PC-3 (cell line): ENCODE measurements at regions not wholly inside any gene's neighbourhood (a gene's known extent, or its start where the extent isn't known, plus 50 kb on each side); places are given as distances from the start of the nearest gene placed in this dataset.

Experiments
- EZH2 ChIP-seq: fragments of 300-600 bp; sonication (generic); IDR thresholded peaks from one replicate; pipeline ENCODE4 v1.6.1; 2017; ENCODE audit warnings: antibody characterized with exemption, mild to moderate bottlenecking, low read length; ENCODE audit not compliant: unreplicated experiment
- TF ChIP-seq, protein P1 (sequence below): fragments of 300-600 bp; sonication (generic); conservative IDR thresholded peaks from 2 replicates; pipeline ENCODE4 v1.5.1; 2017; ENCODE audit warnings: antibody characterized with exemption, low read depth, mild to moderate bottlenecking, low read length

- no peak for TF ChIP-seq EZH2
- TF ChIP-seq, protein P1, sequence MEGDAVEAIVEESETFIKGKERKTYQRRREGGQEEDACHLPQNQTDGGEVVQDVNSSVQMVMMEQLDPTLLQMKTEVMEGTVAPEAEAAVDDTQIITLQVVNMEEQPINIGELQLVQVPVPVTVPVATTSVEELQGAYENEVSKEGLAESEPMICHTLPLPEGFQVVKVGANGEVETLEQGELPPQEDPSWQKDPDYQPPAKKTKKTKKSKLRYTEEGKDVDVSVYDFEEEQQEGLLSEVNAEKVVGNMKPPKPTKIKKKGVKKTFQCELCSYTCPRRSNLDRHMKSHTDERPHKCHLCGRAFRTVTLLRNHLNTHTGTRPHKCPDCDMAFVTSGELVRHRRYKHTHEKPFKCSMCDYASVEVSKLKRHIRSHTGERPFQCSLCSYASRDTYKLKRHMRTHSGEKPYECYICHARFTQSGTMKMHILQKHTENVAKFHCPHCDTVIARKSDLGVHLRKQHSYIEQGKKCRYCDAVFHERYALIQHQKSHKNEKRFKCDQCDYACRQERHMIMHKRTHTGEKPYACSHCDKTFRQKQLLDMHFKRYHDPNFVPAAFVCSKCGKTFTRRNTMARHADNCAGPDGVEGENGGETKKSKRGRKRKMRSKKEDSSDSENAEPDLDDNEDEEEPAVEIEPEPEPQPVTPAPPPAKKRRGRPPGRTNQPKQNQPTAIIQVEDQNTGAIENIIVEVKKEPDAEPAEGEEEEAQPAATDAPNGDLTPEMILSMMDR: no peak
These were observed 577.8 kb downstream of the KCNT2 start for GRCh38 chr1:196030455-196030854.
